OCI-LY1 (cell line): ENCODE measurements at regions not wholly inside any gene's neighbourhood (a gene's known extent, or its start where the extent isn't known, plus 50 kb on each side); places are given as distances from the start of the nearest gene placed in this dataset.

Experiments
- CTCF ChIP-seq: fragments of 200-600 bp; sonication (generic), shearing (Covaris generic); IDR thresholded peaks from 2 replicates; pipeline ENCODE4 v1.5.1; 2017; ENCODE audit warnings: mild to moderate bottlenecking, antibody characterized with exemption, low read length, moderate library complexity, mixed read lengths
- EZH2 ChIP-seq: fragments of 200-600 bp; sonication (generic), shearing (Covaris generic); IDR thresholded peaks from 2 replicates; pipeline ENCODE4 v1.8.0; 2017; ENCODE audit warnings: borderline replicate concordance, mixed run types, mild to moderate bottlenecking, antibody characterized with exemption, low read length, moderate library complexity, mixed read lengths

- no peak for TF ChIP-seq CTCF
- TF ChIP-seq EZH2 = no peak
Measured at GRCh38 chr12:107992029-107992428, 137.1 kb upstream of the WSCD2 start.
